HFF-Myc (cell line): ENCODE measurements at regions not wholly inside any gene's neighbourhood (a gene's known extent, or its start where the extent isn't known, plus 50 kb on each side); places are given as distances from the start of the nearest gene placed in this dataset.

Experiments
- DNase-seq: peaks from one replicate; pipeline ENCODE4 v3.0.0-alpha.2; 2011; ENCODE audit warnings: low read depth; ENCODE audit errors: extremely low read depth
- H3K4me3 ChIP-seq: replicated peaks from 2 replicates; pipeline ENCODE4 v1.5.1; 2011; ENCODE audit warnings: low read depth, mild to moderate bottlenecking, control low read depth, low read length
- CTCF ChIP-seq: IDR thresholded peaks from 2 replicates; pipeline ENCODE4 v1.5.1; 2012; ENCODE audit warnings: mild to moderate bottlenecking, low read depth, low read length, control low read depth; ENCODE audit errors: missing control alignments

- no peak overlapping the region for H3K4me3 ChIP-seq
- TF ChIP-seq CTCF, result no peak
- no peak for DNase-seq
Observed at GRCh38 chr1:29889776-29890175, 653.5 kb downstream of the PTPRU start.

- DNase-seq, result no peak
- no peak for TF ChIP-seq CTCF
- H3K4me3 ChIP-seq, result no peak overlapping the region
Observed at GRCh38 chr1:29884740-29885139, 648.4 kb downstream of the PTPRU start.

GRCh38 chr1:29883986-29884385, 647.7 kb downstream of the PTPRU start:
- DNase-seq, result no peak
- H3K4me3 ChIP-seq, result no peak overlapping the region
- no peak for TF ChIP-seq CTCF

GRCh38 chr1:29883411-29883832, 647.1 kb downstream of the PTPRU start:
- DNase-seq, result no peak
- no peak for TF ChIP-seq CTCF
- H3K4me3 ChIP-seq, result no peak overlapping the region

- DNase-seq, result no peak
- TF ChIP-seq CTCF, result no peak
Observed at GRCh38 chr1:29880556-29880955, 644.2 kb downstream of the PTPRU start.

GRCh38 chr1:29879217-29879616, 642.9 kb downstream of the PTPRU start:
- no peak overlapping the region for H3K4me3 ChIP-seq

More at GRCh38 chr1:29880556-29880955, 644.2 kb downstream of the PTPRU start:
- no peak overlapping the region for H3K4me3 ChIP-seq

More at GRCh38 chr1:29879217-29879616, 642.9 kb downstream of the PTPRU start:
- no peak for TF ChIP-seq CTCF
- DNase-seq, result no peak
